Osteoblast (primary cell): ENCODE measurements at regions not wholly inside any gene's neighbourhood (a gene's known extent, or its start where the extent isn't known, plus 50 kb on each side); places are given as distances from the start of the nearest gene placed in this dataset.

Source experiments
- DNase-seq: peaks from one replicate; pipeline ENCODE4 v3.0.0; 2011; ENCODE audit warnings: low spot score, mixed read lengths; ENCODE audit not compliant: insufficient read length; ENCODE audit errors: missing footprints
- H2AFZ ChIP-seq: 2 replicates; pipeline ENCODE4 v1.6.0; 2011; ENCODE audit warnings: mild to moderate bottlenecking, low read length
- H3K27ac ChIP-seq: 2 replicates; pipeline ENCODE4 v1.5.1; 2011; ENCODE audit warnings: mild to moderate bottlenecking, low read depth, low read length, moderate library complexity
- H3K27me3 ChIP-seq: 2 replicates; pipeline ENCODE4 v1.6.0; 2012; ENCODE audit warnings: mild to moderate bottlenecking, control low read depth, inconsistent platforms, low read length, moderate library complexity; ENCODE audit not compliant: insufficient read depth
- H3K36me3 ChIP-seq: 2 replicates; pipeline ENCODE4 v1.5.1; 2011; ENCODE audit warnings: mild to moderate bottlenecking, low read length, control low read depth, moderate library complexity; ENCODE audit not compliant: insufficient read depth
- H3K4me1 ChIP-seq: 2 replicates; pipeline ENCODE4 v1.5.1; 2011; ENCODE audit warnings: mild to moderate bottlenecking, low read length, control low read depth, moderate library complexity; ENCODE audit not compliant: insufficient read depth
- H3K4me2 ChIP-seq: 2 replicates; pipeline ENCODE4 v1.6.0; 2011; ENCODE audit warnings: mild to moderate bottlenecking, low read length; ENCODE audit not compliant: insufficient read depth
- H3K4me3 ChIP-seq: fragments of 200-600 bp; sonication (generic); 3 replicates; pipeline ENCODE4 v1.5.1; 2012; ENCODE audit warnings: mild to moderate bottlenecking, low read length, inconsistent platforms; ENCODE audit not compliant: insufficient read depth
- H3K79me2 ChIP-seq: 2 replicates; pipeline ENCODE4 v1.6.0; 2012; ENCODE audit warnings: mild to moderate bottlenecking, low read length, control low read depth, inconsistent platforms; ENCODE audit not compliant: insufficient read depth
- H3K9me3 ChIP-seq: 2 replicates; pipeline ENCODE4 v1.5.1; 2011; ENCODE audit warnings: low read depth, low read length, control low read depth
- H4K20me1 ChIP-seq: 2 replicates; pipeline ENCODE4 v1.6.0; 2012; ENCODE audit warnings: mild to moderate bottlenecking, low read length, control low read depth; ENCODE audit not compliant: insufficient read depth
- CTCF ChIP-seq: IDR thresholded peaks from 2 replicates; pipeline ENCODE4 v1.5.1; 2011; ENCODE audit warnings: mild to moderate bottlenecking, low read depth, low read length, moderate library complexity; ENCODE audit errors: extremely low read depth

- Histone ChIP-seq H3K4me2 (no peak overlapping the region), H3K36me3 (no peaks in the 10 kb centered on the region), H3K27ac (no peak overlapping the region), H4K20me1 (no peaks in the 10 kb centered on the region), H3K27me3 (no peaks in the 10 kb centered on the region), H3K79me2 (no peaks in the 10 kb centered on the region), H3K9me3 (no peaks in the 10 kb centered on the region), H2AFZ (no peak overlapping the region), H3K4me3 (no peak overlapping the region), H3K4me1 (no peaks in the 10 kb centered on the region)
- TF ChIP-seq CTCF, result no peak
- DNase-seq, result no peak
Observed at GRCh38 chr18:34108206-34108605, 116.5 kb downstream of the NOL4 start.

GRCh38 chr18:34098109-34098508 lies 126.6 kb downstream of the NOL4 start:
- H3K36me3 ChIP-seq, result no peaks in the 10 kb centered on the region
- no peak overlapping the region for H3K4me2 ChIP-seq
- TF ChIP-seq CTCF, result no peak
- no peaks in the 10 kb centered on the region for H3K4me1 ChIP-seq
- no peak for DNase-seq
- no peaks in the 10 kb centered on the region for H3K27me3 ChIP-seq
- no peak overlapping the region for H3K27ac ChIP-seq
- no peak overlapping the region for H3K4me3 ChIP-seq
- H3K9me3 ChIP-seq, result no peaks in the 10 kb centered on the region
- H3K79me2 ChIP-seq, result no peaks in the 10 kb centered on the region
- no peak overlapping the region for H2AFZ ChIP-seq
- H4K20me1 ChIP-seq, result no peaks in the 10 kb centered on the region

- H4K20me1 ChIP-seq, result no peaks in the 10 kb centered on the region
- no peaks in the 10 kb centered on the region for H3K27me3 ChIP-seq
- H3K4me1 ChIP-seq, result no peaks in the 10 kb centered on the region
- H3K36me3 ChIP-seq, result no peaks in the 10 kb centered on the region
- H3K79me2 ChIP-seq, result no peaks in the 10 kb centered on the region
- H3K4me2 ChIP-seq, result no peak overlapping the region
- no peak overlapping the region for H3K27ac ChIP-seq
- no peak for TF ChIP-seq CTCF
- DNase-seq, result no peak
- no peaks in the 10 kb centered on the region for H3K9me3 ChIP-seq
- H3K4me3 ChIP-seq, result no peak overlapping the region
- H2AFZ ChIP-seq, result no peak overlapping the region
Observed at GRCh38 chr18:34097312-34097711, 127.4 kb downstream of the NOL4 start.

- Histone ChIP-seq H4K20me1 (no peaks in the 10 kb centered on the region), H3K79me2 (no peaks in the 10 kb centered on the region), H3K4me3 (no peak overlapping the region), H3K4me1 (no peaks in the 10 kb centered on the region), H3K27me3 (no peaks in the 10 kb centered on the region), H3K9me3 (no peaks in the 10 kb centered on the region), H3K36me3 (no peaks in the 10 kb centered on the region), H3K4me2 (no peak overlapping the region), H2AFZ (no peak overlapping the region), H3K27ac (no peak overlapping the region)
- no peak for DNase-seq
- TF ChIP-seq CTCF, result no peak
Observed at GRCh38 chr18:34094148-34094547, 130.6 kb downstream of the NOL4 start.
